Cardiac muscle cell (in vitro differentiated cells and primary cell): ENCODE measurements at regions not wholly inside any gene's neighbourhood (a gene's known extent, or its start where the extent isn't known, plus 50 kb on each side); places are given as distances from the start of the nearest gene placed in this dataset.

Source experiments
- DNase-seq, 2 donors: peaks; one replicate each; pipeline versions ENCODE4 v3.0.0 to v3.0.0-alpha.2; 2010 to 2017; ENCODE audit warnings: low read depth in 1 of 2, low spot score in 1 of 2
- H3K27ac ChIP-seq: fragments of 200-600 bp; sonication (generic); 2 replicates; pipeline ENCODE4 v1.5.1; 2016
- H3K27me3 ChIP-seq: fragments of 200-600 bp; sonication (generic); 2 replicates; pipeline ENCODE4 v1.6.0; 2016; ENCODE audit warnings: control low read depth
- H3K36me3 ChIP-seq: fragments of 200-600 bp; sonication (generic); 2 replicates; pipeline ENCODE4 v1.5.1; 2016; ENCODE audit warnings: control low read depth
- H3K4me1 ChIP-seq: fragments of 200-600 bp; sonication (generic); 2 replicates; pipeline ENCODE4 v1.8.1; 2017; ENCODE audit warnings: low read depth, mild to moderate bottlenecking, mixed run types
- H3K4me3 ChIP-seq: fragments of 200-600 bp; sonication (generic); 2 replicates; pipeline ENCODE4 v1.5.1; 2016; ENCODE audit warnings: mild to moderate bottlenecking
- H3K9me3 ChIP-seq: fragments of 200-600 bp; sonication (generic); 2 replicates; pipeline ENCODE4 v1.5.1; 2017; ENCODE audit warnings: low read depth, mild to moderate bottlenecking, control low read depth
- CTCF ChIP-seq: IDR thresholded peaks from 2 replicates; pipeline ENCODE4 v1.5.1; 2012; ENCODE audit warnings: low read depth, mild to moderate bottlenecking, low read length

- no peak for DNase-seq
- TF ChIP-seq CTCF: no peak
- H3K4me3 ChIP-seq: no peak overlapping the region
- peaks cover 13% of the 10 kb centered on the region for H3K27me3 ChIP-seq
- H3K4me1 ChIP-seq: peaks cover 10% of the 10 kb centered on the region
- H3K36me3 ChIP-seq: no peaks in the 10 kb centered on the region
- H3K27ac ChIP-seq: no peak overlapping the region
- H3K9me3 ChIP-seq: no peaks in the 10 kb centered on the region
Observed at GRCh38 chr3:193873426-193874201, 262.3 kb upstream of the HES1 start.

- H3K27me3 ChIP-seq: peaks cover 6% of the 10 kb centered on the region
- no peaks in the 10 kb centered on the region for H3K9me3 ChIP-seq
- DNase-seq: no peak
- H3K4me3 ChIP-seq: no peak overlapping the region
- H3K36me3 ChIP-seq: no peaks in the 10 kb centered on the region
- no peak for TF ChIP-seq CTCF
- no peak overlapping the region for H3K27ac ChIP-seq
- peaks cover 10% of the 10 kb centered on the region for H3K4me1 ChIP-seq
Observed at GRCh38 chr3:193874512-193874911, 261.4 kb upstream of the HES1 start.

GRCh38 chr3:193874997-193875593 lies 260.9 kb upstream of the HES1 start:
- Histone ChIP-seq H3K4me3 (no peak overlapping the region), H3K9me3 (no peaks in the 10 kb centered on the region), H3K27me3 (no peaks in the 10 kb centered on the region), H3K4me1 (peaks cover 10% of the 10 kb centered on the region), H3K36me3 (no peaks in the 10 kb centered on the region), H3K27ac (no peak overlapping the region)
- TF ChIP-seq CTCF: no peak
- no peak for DNase-seq

- TF ChIP-seq CTCF: no peak
- Histone ChIP-seq H3K4me3 (no peak overlapping the region), H3K27ac (no peak overlapping the region), H3K27me3 (no peaks in the 10 kb centered on the region), H3K4me1 (peaks cover 10% of the 10 kb centered on the region), H3K36me3 (no peaks in the 10 kb centered on the region), H3K9me3 (no peaks in the 10 kb centered on the region)
- no peak for DNase-seq
Observed at GRCh38 chr3:193875601-193876321, 260.2 kb upstream of the HES1 start.

- Histone ChIP-seq H3K27ac (no peak overlapping the region), H3K27me3 (no peaks in the 10 kb centered on the region), H3K4me1 (peaks cover 10% of the 10 kb centered on the region), H3K9me3 (no peaks in the 10 kb centered on the region), H3K4me3 (no peak overlapping the region), H3K36me3 (no peaks in the 10 kb centered on the region)
- no peak for DNase-seq
- TF ChIP-seq CTCF: no peak
Observed at GRCh38 chr3:193879099-193879863, 256.7 kb upstream of the HES1 start.
